Liver (tissue), 8 donors: ENCODE measurements at regions not wholly inside any gene's neighbourhood (a gene's known extent, or its start where the extent isn't known, plus 50 kb on each side); places are given as distances from the start of the nearest gene placed in this dataset.

Experiments used
- DNase-seq: peaks from one replicate; pipeline ENCODE4 v3.0.0-alpha.2; 2017; ENCODE audit warnings: low spot score
- H3K27ac ChIP-seq, 2 donors: one replicate each; pipeline ENCODE4 v1.7.0; 2013; ENCODE audit warnings: inconsistent platforms in 2 of 2, low read length in 2 of 2, control low read depth in 1 of 2, low read depth in 1 of 2, mild to moderate bottlenecking in 1 of 2
- H3K27me3 ChIP-seq, 4 donors: one replicate each; pipeline versions ENCODE4 v1.6.1 to v1.7.0; 2013; ENCODE audit warnings: low read length in 3 of 4, inconsistent platforms in 1 of 4, mild to moderate bottlenecking in 1 of 4, moderate library complexity in 1 of 4; ENCODE audit not compliant: control insufficient read depth in 4 of 4, insufficient read depth in 4 of 4
- H3K36me3 ChIP-seq, 4 donors: one replicate each; pipeline versions ENCODE4 v1.6.1 to v1.7.0; 2013; ENCODE audit warnings: low read length in 3 of 4, mild to moderate bottlenecking in 3 of 4, low read depth in 1 of 4, moderate library complexity in 1 of 4; ENCODE audit not compliant: control insufficient read depth in 4 of 4, insufficient read depth in 3 of 4
- H3K4me1 ChIP-seq, 4 donors: one replicate each; pipeline versions ENCODE4 v1.6.1 to v1.7.0; 2013; ENCODE audit warnings: low read length in 3 of 4, mild to moderate bottlenecking in 3 of 4, moderate library complexity in 1 of 4; ENCODE audit not compliant: control insufficient read depth in 4 of 4, insufficient read depth in 4 of 4
- H3K4me3 ChIP-seq, 3 donors: one replicate each; pipeline versions ENCODE4 v1.6.1 to v1.7.0; 2013; ENCODE audit warnings: low read length in 3 of 3, control low read depth in 1 of 3, low read depth in 1 of 3, mild to moderate bottlenecking in 1 of 3
- H3K9ac ChIP-seq, 2 donors: one replicate each; pipeline ENCODE4 v1.7.0; 2013; ENCODE audit warnings: low read length in 2 of 2, mild to moderate bottlenecking in 2 of 2, moderate library complexity in 2 of 2, control low read depth in 1 of 2, low read depth in 1 of 2
- H3K9me3 ChIP-seq, 4 donors: one replicate each; pipeline versions ENCODE4 v1.6.1 to v1.7.0; 2013; ENCODE audit warnings: low read length in 3 of 4; ENCODE audit not compliant: control insufficient read depth in 4 of 4
- EGR1 ChIP-seq, 2 donors: IDR thresholded peaks; 2 replicates each; pipeline ENCODE4 v1.6.1; 2016 to 2018; ENCODE audit warnings: antibody characterized with exemption in 2 of 2, low read depth in 2 of 2
- FOXA1 ChIP-seq: IDR thresholded peaks from 2 replicates; pipeline ENCODE4 v1.6.1; 2016; ENCODE audit warnings: antibody characterized with exemption
- FOXA2 ChIP-seq: IDR thresholded peaks from 2 replicates; pipeline ENCODE4 v1.6.1; 2016; ENCODE audit warnings: antibody characterized with exemption
- GABPA ChIP-seq, 2 donors: IDR thresholded peaks in 1 of 2; conservative IDR thresholded peaks in 1 of 2; 2 replicates each; pipeline ENCODE4 v1.6.1; 2016; ENCODE audit warnings: antibody characterized with exemption in 2 of 2, mild to moderate bottlenecking in 1 of 2, moderate library complexity in 1 of 2
- HNF4A ChIP-seq, 2 donors: conservative IDR thresholded peaks; 2 replicates each; pipeline ENCODE4 v1.6.1; 2016; ENCODE audit warnings: antibody characterized with exemption in 2 of 2, mild to moderate bottlenecking in 2 of 2
- HNF4G ChIP-seq: IDR thresholded peaks from 2 replicates; pipeline ENCODE4 v1.6.1; 2016; ENCODE audit warnings: antibody characterized with exemption
- JUND ChIP-seq, 2 donors: IDR thresholded peaks; 2 replicates each; pipeline ENCODE4 v1.6.1; 2016; ENCODE audit warnings: antibody characterized with exemption in 2 of 2
- RAD21 ChIP-seq, 2 donors: IDR thresholded peaks; 2 replicates each; pipeline ENCODE4 v1.6.1; 2016; ENCODE audit warnings: antibody characterized with exemption in 2 of 2, mild to moderate bottlenecking in 2 of 2
- RXRA ChIP-seq, 2 donors: IDR thresholded peaks; 2 replicates each; pipeline ENCODE4 v1.6.1; 2017 to 2018; ENCODE audit warnings: antibody characterized with exemption in 2 of 2, mild to moderate bottlenecking in 1 of 2
- SP1 ChIP-seq: IDR thresholded peaks from 2 replicates; pipeline ENCODE4 v1.6.1; 2018; ENCODE audit warnings: antibody characterized with exemption, mild to moderate bottlenecking
- TAF1 ChIP-seq: conservative IDR thresholded peaks from 2 replicates; pipeline ENCODE4 v1.6.1; 2016; ENCODE audit warnings: antibody characterized with exemption, mild to moderate bottlenecking
- YY1 ChIP-seq: IDR thresholded peaks from 2 replicates; pipeline ENCODE4 v1.6.1; 2016; ENCODE audit warnings: antibody characterized with exemption, mild to moderate bottlenecking
- WGBS: extraction: QIAGEN DNeasy Blood & Tissue Kit; methylation state at CpG from one replicate; pipeline ENCODE4 v1.1.7; 2013; 5-methylcytosine and 5-hydroxymethylcytosine counted together
- TF ChIP-seq, protein P1 (sequence below): IDR thresholded peaks from 2 replicates; pipeline ENCODE4 v1.6.1; 2016; ENCODE audit warnings: antibody characterized with exemption, mild to moderate bottlenecking
- TF ChIP-seq, protein P2 (sequence below): fragments of 150-350 bp; IDR thresholded peaks from 2 replicates; pipeline ENCODE4 v1.5.1; 2017; ENCODE audit warnings: improper control_type of control experiment, low read depth, low read length; ENCODE audit not compliant: missing input control
- TF ChIP-seq, protein P3 (sequence below): IDR thresholded peaks from 2 replicates; pipeline ENCODE4 v1.6.1; 2016; ENCODE audit warnings: antibody characterized with exemption
- TF ChIP-seq, protein P4 (sequence below): IDR thresholded peaks from 2 replicates; pipeline ENCODE4 v1.6.1; 2016; ENCODE audit warnings: antibody characterized with exemption
- TF ChIP-seq, protein P5 (sequence below): IDR thresholded peaks from 2 replicates; pipeline ENCODE4 v1.6.1; 2016; ENCODE audit warnings: antibody characterized with exemption
- donor health status: healthy.
- donor health status: healthy.
- donor health status: healthy.
- donor health status: healthy.
- donor health status: healthy.

DNA sequence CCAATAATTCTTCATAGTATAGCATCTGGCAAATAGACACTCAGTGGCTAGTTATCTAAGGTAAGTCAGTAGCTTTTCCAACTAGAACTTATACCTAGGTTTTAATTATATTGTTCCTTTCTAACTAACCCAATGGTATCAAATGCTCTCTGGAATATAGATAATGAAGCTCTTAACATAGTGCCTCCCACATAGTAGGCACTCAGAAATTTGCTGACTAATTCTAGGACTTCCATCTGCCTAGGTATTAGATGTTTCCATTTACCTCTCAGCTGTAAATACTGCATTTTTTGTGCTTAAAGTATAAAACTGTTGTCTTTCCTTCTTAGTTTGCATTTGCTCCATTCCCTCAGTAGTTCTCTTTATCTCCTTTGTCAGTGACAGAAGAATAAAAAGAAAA lies 214.3 kb upstream of the SPRY1 start:
- Histone ChIP-seq H3K4me3 (no peak overlapping the region), H3K9me3 (no peaks in the 10 kb centered on the region), H3K27me3 (no peaks in the 10 kb centered on the region), H3K9ac (no peak overlapping the region), H3K27ac (no peak overlapping the region), H3K4me1 (no peaks in the 10 kb centered on the region), H3K36me3 (no peaks in the 10 kb centered on the region)
- DNase-seq: no peak
- TF ChIP-seq SP1 (no peak), RAD21 (IDR thresholded peaks at IDR 0.05) (no peak), FOXA2 (no peak), YY1 (no peak), GABPA (IDR thresholded peaks at IDR 0.05 in 1 of 2, conservative IDR thresholded peaks at IDR 0.05 in 1 of 2) (no peak), JUND (IDR thresholded peaks at IDR 0.05) (no peak), EGR1 (IDR thresholded peaks at IDR 0.05; ENCODE audit: low read depth in 2 of 2) (no peak), HNF4G (no peak), HNF4A (conservative IDR thresholded peaks at IDR 0.05) (no peak), FOXA1 (no peak), TAF1 (no peak), RXRA (IDR thresholded peaks at IDR 0.05) (no peak)
- TF ChIP-seq, protein P1, sequence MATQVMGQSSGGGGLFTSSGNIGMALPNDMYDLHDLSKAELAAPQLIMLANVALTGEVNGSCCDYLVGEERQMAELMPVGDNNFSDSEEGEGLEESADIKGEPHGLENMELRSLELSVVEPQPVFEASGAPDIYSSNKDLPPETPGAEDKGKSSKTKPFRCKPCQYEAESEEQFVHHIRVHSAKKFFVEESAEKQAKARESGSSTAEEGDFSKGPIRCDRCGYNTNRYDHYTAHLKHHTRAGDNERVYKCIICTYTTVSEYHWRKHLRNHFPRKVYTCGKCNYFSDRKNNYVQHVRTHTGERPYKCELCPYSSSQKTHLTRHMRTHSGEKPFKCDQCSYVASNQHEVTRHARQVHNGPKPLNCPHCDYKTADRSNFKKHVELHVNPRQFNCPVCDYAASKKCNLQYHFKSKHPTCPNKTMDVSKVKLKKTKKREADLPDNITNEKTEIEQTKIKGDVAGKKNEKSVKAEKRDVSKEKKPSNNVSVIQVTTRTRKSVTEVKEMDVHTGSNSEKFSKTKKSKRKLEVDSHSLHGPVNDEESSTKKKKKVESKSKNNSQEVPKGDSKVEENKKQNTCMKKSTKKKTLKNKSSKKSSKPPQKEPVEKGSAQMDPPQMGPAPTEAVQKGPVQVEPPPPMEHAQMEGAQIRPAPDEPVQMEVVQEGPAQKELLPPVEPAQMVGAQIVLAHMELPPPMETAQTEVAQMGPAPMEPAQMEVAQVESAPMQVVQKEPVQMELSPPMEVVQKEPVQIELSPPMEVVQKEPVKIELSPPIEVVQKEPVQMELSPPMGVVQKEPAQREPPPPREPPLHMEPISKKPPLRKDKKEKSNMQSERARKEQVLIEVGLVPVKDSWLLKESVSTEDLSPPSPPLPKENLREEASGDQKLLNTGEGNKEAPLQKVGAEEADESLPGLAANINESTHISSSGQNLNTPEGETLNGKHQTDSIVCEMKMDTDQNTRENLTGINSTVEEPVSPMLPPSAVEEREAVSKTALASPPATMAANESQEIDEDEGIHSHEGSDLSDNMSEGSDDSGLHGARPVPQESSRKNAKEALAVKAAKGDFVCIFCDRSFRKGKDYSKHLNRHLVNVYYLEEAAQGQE: no peak
- TF ChIP-seq, protein P2, sequence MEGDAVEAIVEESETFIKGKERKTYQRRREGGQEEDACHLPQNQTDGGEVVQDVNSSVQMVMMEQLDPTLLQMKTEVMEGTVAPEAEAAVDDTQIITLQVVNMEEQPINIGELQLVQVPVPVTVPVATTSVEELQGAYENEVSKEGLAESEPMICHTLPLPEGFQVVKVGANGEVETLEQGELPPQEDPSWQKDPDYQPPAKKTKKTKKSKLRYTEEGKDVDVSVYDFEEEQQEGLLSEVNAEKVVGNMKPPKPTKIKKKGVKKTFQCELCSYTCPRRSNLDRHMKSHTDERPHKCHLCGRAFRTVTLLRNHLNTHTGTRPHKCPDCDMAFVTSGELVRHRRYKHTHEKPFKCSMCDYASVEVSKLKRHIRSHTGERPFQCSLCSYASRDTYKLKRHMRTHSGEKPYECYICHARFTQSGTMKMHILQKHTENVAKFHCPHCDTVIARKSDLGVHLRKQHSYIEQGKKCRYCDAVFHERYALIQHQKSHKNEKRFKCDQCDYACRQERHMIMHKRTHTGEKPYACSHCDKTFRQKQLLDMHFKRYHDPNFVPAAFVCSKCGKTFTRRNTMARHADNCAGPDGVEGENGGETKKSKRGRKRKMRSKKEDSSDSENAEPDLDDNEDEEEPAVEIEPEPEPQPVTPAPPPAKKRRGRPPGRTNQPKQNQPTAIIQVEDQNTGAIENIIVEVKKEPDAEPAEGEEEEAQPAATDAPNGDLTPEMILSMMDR: no peak
- TF ChIP-seq, protein P3, sequence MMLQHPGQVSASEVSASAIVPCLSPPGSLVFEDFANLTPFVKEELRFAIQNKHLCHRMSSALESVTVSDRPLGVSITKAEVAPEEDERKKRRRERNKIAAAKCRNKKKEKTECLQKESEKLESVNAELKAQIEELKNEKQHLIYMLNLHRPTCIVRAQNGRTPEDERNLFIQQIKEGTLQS: no peak
- TF ChIP-seq, protein P4, sequence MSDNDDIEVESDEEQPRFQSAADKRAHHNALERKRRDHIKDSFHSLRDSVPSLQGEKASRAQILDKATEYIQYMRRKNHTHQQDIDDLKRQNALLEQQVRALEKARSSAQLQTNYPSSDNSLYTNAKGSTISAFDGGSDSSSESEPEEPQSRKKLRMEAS: no peak
- TF ChIP-seq, protein P5, sequence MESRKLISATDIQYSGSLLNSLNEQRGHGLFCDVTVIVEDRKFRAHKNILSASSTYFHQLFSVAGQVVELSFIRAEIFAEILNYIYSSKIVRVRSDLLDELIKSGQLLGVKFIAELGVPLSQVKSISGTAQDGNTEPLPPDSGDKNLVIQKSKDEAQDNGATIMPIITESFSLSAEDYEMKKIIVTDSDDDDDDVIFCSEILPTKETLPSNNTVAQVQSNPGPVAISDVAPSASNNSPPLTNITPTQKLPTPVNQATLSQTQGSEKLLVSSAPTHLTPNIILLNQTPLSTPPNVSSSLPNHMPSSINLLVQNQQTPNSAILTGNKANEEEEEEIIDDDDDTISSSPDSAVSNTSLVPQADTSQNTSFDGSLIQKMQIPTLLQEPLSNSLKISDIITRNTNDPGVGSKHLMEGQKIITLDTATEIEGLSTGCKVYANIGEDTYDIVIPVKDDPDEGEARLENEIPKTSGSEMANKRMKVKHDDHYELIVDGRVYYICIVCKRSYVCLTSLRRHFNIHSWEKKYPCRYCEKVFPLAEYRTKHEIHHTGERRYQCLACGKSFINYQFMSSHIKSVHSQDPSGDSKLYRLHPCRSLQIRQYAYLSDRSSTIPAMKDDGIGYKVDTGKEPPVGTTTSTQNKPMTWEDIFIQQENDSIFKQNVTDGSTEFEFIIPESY: no peak

DNA sequence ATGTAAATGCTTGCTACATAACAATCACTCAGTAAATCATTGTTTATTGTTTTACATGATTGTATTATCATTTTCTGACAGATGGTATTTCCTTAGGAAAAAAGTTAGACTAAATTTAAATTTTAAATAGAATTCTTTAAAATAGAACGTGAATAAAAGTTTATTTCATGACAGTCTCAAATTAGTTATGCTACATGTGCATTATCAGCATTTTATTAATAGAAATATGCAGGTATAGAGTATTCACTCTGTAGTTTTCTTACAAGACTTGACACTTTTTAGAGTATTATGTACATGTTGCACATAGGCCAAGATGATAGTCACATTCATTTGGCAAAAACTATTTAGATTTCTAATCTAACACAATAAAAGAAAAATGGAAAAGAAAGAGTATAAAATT lies 213.3 kb upstream of the SPRY1 start:
- Histone ChIP-seq H3K27me3 (no peaks in the 10 kb centered on the region), H3K9ac (no peak overlapping the region), H3K9me3 (no peaks in the 10 kb centered on the region), H3K27ac (no peak overlapping the region), H3K36me3 (no peaks in the 10 kb centered on the region), H3K4me3 (no peak overlapping the region), H3K4me1 (no peaks in the 10 kb centered on the region)
- DNase-seq: no peak
- 85% methylated on average over 1 of the region's 1 CpG for WGBS
- TF ChIP-seq EGR1 (IDR thresholded peaks at IDR 0.05; ENCODE audit: low read depth in 2 of 2): no peak
- no peak for TF ChIP-seq HNF4A (conservative IDR thresholded peaks at IDR 0.05)
- TF ChIP-seq, protein P3: no peak
- TF ChIP-seq GABPA (IDR thresholded peaks at IDR 0.05 in 1 of 2, conservative IDR thresholded peaks at IDR 0.05 in 1 of 2): no peak
- TF ChIP-seq, protein P2: no peak
- no peak for TF ChIP-seq RXRA (IDR thresholded peaks at IDR 0.05)
- TF ChIP-seq, protein P4: no peak
- TF ChIP-seq, protein P1: no peak
